HCT116 (cell line): ENCODE measurements at regions not wholly inside any gene's neighbourhood (a gene's known extent, or its start where the extent isn't known, plus 50 kb on each side); places are given as distances from the start of the nearest gene placed in this dataset.

Source experiments
- ATAC-seq: fragments of 200-7000 bp; cut with Tn5 transposase; 2 replicates; pipeline ENCODE4 v1.9.1; 2020; ENCODE audit warnings: mild to moderate bottlenecking, moderate library complexity
- BruUV-seq: library from RNA; stranded (reverse); fragments of 400-500 nt; replicated peaks from 2 replicates; lab custom pipeline; 2021; lab: Mats Ljungman, UMichigan
- CTCF ChIA-PET: fragments of 300-600 bp; sonication (Branson Sonifier 250); formaldehyde crosslinking; loops from one replicate; lab custom pipeline; 2021; ENCODE audit warnings: antibody characterized with exemption; lab: Charles Lee
- POLR2A ChIA-PET: fragments of 300-600, 350-600 bp; sonication (Branson Sonifier 250); formaldehyde crosslinking; loops from one replicate; lab custom pipeline; 2021; ENCODE audit warnings: antibody characterized with exemption; lab: Charles Lee
- RAD21 ChIA-PET, 2 experiments: fragments of 300-600 bp; sonication (Branson Sonifier 250); formaldehyde crosslinking; loops; one replicate each; lab custom pipeline; 2023; ENCODE audit warnings: low total read pairs in 2 of 2; ENCODE audit not compliant: uncharacterized antibody in 2 of 2, unreplicated experiment in 2 of 2, low non-redundant PET in 1 of 2; lab: Charles Lee
- DNase-seq: peaks from one replicate; pipeline ENCODE4 v3.0.0-alpha.2; 2010; ENCODE audit warnings: low read depth, low spot score
- H2AFZ ChIP-seq: fragments of 200-600 bp; shearing (Covaris generic), sonication (generic); 2 replicates; pipeline ENCODE4 v1.6.1; 2017; ENCODE audit warnings: low read depth, mixed run types, mixed read lengths, antibody characterized with exemption, low read length; ENCODE audit not compliant: poor library complexity, severe bottlenecking
- H3K27ac ChIP-seq: 2 replicates; pipeline ENCODE4 v1.5.1; 2012; ENCODE audit warnings: low read depth, low read length
- H3K27me3 ChIP-seq: fragments of 200-600 bp; sonication (generic); 2 replicates; pipeline ENCODE4 v1.6.1; 2016; ENCODE audit warnings: mixed run types, low read length, mixed read lengths; ENCODE audit not compliant: insufficient read depth
- H3K36me3 ChIP-seq, 2 experiments: fragments of 200-500 bp in 1 of 2; fragments of 200-600 bp in 1 of 2; sonication (Bioruptor generic) in 1 of 2; sonication (generic) in 1 of 2; 2 replicates each; pipeline versions ENCODE4 v1.5.1 to v1.6.1; 2014 to 2016; ENCODE audit warnings: low read length in 2 of 2, inconsistent platforms in 1 of 2, mixed read lengths in 1 of 2, mixed run types in 1 of 2; ENCODE audit not compliant: insufficient read depth in 2 of 2, control insufficient read depth in 1 of 2
- H3K4me1 ChIP-seq, 2 experiments: fragments of 200-600 bp in 1 of 2; sonication (generic) in 1 of 2; 2 replicates each; pipeline versions ENCODE4 v1.5.1 to v1.6.1; 2012 to 2017; ENCODE audit warnings: low read length in 2 of 2, inconsistent platforms in 1 of 2, mild to moderate bottlenecking in 1 of 2, mixed read lengths in 1 of 2, mixed run types in 1 of 2, moderate library complexity in 1 of 2; ENCODE audit not compliant: insufficient read depth in 2 of 2, control insufficient read depth in 1 of 2
- H3K4me2 ChIP-seq: fragments of 200-600 bp; sonication (generic); 2 replicates; pipeline ENCODE4 v1.6.1; 2017; ENCODE audit warnings: mixed run types, low read length, mixed read lengths
- H3K4me3 ChIP-seq, 2 experiments: fragments of 200-600 bp in 1 of 2; sonication (generic) in 1 of 2; replicated peaks in 1 of 2; 2 replicates each; pipeline ENCODE4 v1.5.1; 2011 to 2016; ENCODE audit warnings: low read length in 2 of 2, control low read depth in 1 of 2, low read depth in 1 of 2, mild to moderate bottlenecking in 1 of 2, mixed read lengths in 1 of 2, mixed run types in 1 of 2
- H3K79me2 ChIP-seq: fragments of 200-600 bp; sonication (generic); 2 replicates; pipeline ENCODE4 v1.6.1; 2017; ENCODE audit warnings: mild to moderate bottlenecking, mixed run types, low read length, moderate library complexity, mixed read lengths; ENCODE audit not compliant: insufficient read depth
- H3K9ac ChIP-seq: fragments of 200-600 bp; sonication (generic); 2 replicates; pipeline ENCODE4 v1.6.1; 2016; ENCODE audit warnings: low read length, mixed read lengths
- H3K9me2 ChIP-seq: fragments of 200-600 bp; sonication (generic), shearing (Covaris generic); 2 replicates; pipeline ENCODE4 v1.6.1; 2017; ENCODE audit warnings: mixed run types, mild to moderate bottlenecking, moderate library complexity; ENCODE audit not compliant: insufficient read depth
- H3K9me3 ChIP-seq, 2 experiments: fragments of 200-500 bp in 1 of 2; fragments of 200-600 bp in 1 of 2; sonication (Bioruptor generic) in 1 of 2; sonication (generic) in 1 of 2; 2 replicates each; pipeline ENCODE4 v1.6.1; 2014 to 2017; ENCODE audit warnings: low read length in 2 of 2, mixed read lengths in 2 of 2, inconsistent platforms in 1 of 2, low read depth in 1 of 2, mild to moderate bottlenecking in 1 of 2, mixed run types in 1 of 2, moderate library complexity in 1 of 2; ENCODE audit not compliant: control insufficient read depth in 1 of 2, insufficient read depth in 1 of 2
- H4K20me1 ChIP-seq: fragments of 200-600 bp; sonication (generic), shearing (Covaris generic); 2 replicates; pipeline ENCODE4 v1.6.1; 2017; ENCODE audit warnings: mixed run types, mild to moderate bottlenecking, moderate library complexity; ENCODE audit not compliant: insufficient read depth
- ELF1 ChIP-seq: IDR thresholded peaks from 2 replicates; pipeline ENCODE4 v1.6.1; 2012; ENCODE audit warnings: low read depth, borderline replicate concordance
- EZH2phosphoT487 ChIP-seq: fragments of 200-600 bp; IDR thresholded peaks from 2 replicates; pipeline ENCODE4 v1.6.1; 2018; ENCODE audit warnings: antibody characterized with exemption, borderline replicate concordance
- FOSL1 ChIP-seq: IDR thresholded peaks from 2 replicates; pipeline ENCODE4 v1.6.1; 2012; ENCODE audit warnings: low read depth
- RAD21 ChIP-seq: IDR thresholded peaks from 2 replicates; pipeline ENCODE4 v1.6.1; 2012; ENCODE audit warnings: low read depth, mild to moderate bottlenecking
- SIN3A ChIP-seq: IDR thresholded peaks from 2 replicates; pipeline ENCODE4 v1.6.1; 2012; ENCODE audit warnings: low read depth
- SP1 ChIP-seq: IDR thresholded peaks from 2 replicates; pipeline ENCODE4 v1.6.1; 2012; ENCODE audit warnings: low read depth
- intact Hi-C: fragments of 100-400 bp; cut with micrococcal nuclease; formaldehyde crosslinking; loops from 2 replicates; pipeline ENCODE4 v1.10.0; 2022
- TF ChIP-seq, protein P1 (sequence below): IDR thresholded peaks from 2 replicates; pipeline ENCODE4 v1.6.1; 2012; ENCODE audit warnings: low read depth

DNA sequence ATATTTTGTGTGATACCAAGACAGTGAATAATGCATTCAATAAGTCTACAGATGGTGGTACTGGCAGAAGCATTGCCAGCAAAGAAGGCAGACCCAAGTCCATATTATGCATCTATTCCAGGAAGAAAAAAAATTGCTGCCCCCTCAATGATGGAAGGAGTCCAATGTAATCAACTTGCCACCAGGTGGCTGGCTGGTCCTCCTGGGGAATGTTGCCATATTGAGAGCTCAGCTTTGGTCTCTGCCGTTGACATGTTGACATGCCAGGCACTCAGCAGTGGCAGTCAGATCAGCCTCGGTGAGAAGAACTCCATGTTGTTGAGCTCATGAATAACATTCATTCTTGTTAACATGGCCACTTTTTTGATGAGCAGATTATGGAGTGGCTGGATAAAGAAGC, 298.5 kb downstream of the IGSF11 start:
- Histone ChIP-seq H2AFZ (no peak overlapping the region), H3K4me3 (no peak overlapping the region), H3K27ac (no peak overlapping the region), H3K4me1 (no peaks in the 10 kb centered on the region; a peak in 1 of 4 replicates), H3K79me2 (peaks cover 14% of the 10 kb centered on the region), H3K27me3 (no peaks in the 10 kb centered on the region), H4K20me1 (no peaks in the 10 kb centered on the region), H3K4me2 (no peak overlapping the region), H3K36me3 (0 out of 4 replicates have a peak, but pooled peaks cover 0 to 5% of the 10 kb centered on the region in 2 experiments), H3K9ac (no peak overlapping the region), H3K9me3 (no peaks in the 10 kb centered on the region), H3K9me2 (no peaks in the 10 kb centered on the region)
- no TSS peak for BruUV-seq
- TF ChIP-seq FOSL1 (no peak), RAD21 (0 out of 2 replicates have a peak, but pooled peaks have one; percentile 3), EZH2phosphoT487 (no peak), SP1 (no peak), ELF1 (no peak), SIN3A (no peak)
- TF ChIP-seq, protein P1, sequence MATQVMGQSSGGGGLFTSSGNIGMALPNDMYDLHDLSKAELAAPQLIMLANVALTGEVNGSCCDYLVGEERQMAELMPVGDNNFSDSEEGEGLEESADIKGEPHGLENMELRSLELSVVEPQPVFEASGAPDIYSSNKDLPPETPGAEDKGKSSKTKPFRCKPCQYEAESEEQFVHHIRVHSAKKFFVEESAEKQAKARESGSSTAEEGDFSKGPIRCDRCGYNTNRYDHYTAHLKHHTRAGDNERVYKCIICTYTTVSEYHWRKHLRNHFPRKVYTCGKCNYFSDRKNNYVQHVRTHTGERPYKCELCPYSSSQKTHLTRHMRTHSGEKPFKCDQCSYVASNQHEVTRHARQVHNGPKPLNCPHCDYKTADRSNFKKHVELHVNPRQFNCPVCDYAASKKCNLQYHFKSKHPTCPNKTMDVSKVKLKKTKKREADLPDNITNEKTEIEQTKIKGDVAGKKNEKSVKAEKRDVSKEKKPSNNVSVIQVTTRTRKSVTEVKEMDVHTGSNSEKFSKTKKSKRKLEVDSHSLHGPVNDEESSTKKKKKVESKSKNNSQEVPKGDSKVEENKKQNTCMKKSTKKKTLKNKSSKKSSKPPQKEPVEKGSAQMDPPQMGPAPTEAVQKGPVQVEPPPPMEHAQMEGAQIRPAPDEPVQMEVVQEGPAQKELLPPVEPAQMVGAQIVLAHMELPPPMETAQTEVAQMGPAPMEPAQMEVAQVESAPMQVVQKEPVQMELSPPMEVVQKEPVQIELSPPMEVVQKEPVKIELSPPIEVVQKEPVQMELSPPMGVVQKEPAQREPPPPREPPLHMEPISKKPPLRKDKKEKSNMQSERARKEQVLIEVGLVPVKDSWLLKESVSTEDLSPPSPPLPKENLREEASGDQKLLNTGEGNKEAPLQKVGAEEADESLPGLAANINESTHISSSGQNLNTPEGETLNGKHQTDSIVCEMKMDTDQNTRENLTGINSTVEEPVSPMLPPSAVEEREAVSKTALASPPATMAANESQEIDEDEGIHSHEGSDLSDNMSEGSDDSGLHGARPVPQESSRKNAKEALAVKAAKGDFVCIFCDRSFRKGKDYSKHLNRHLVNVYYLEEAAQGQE = no peak
- intact Hi-C loops = no loop called here
- CTCF ChIA-PET = no interaction called here
- DNase-seq (no peak), ATAC-seq (no peak)
- POLR2A ChIA-PET = no interaction called here
- RAD21 ChIA-PET = no interaction called here
